ENCODE measurements at regions not wholly inside any gene's neighbourhood (a gene's known extent, or its start where the extent isn't known, plus 50 kb on each side); places are given as distances from the start of the nearest gene placed in this dataset.
A peak's percentile ranks its signal among the peaks of the same experiment; 100 is the strongest.

DNA sequence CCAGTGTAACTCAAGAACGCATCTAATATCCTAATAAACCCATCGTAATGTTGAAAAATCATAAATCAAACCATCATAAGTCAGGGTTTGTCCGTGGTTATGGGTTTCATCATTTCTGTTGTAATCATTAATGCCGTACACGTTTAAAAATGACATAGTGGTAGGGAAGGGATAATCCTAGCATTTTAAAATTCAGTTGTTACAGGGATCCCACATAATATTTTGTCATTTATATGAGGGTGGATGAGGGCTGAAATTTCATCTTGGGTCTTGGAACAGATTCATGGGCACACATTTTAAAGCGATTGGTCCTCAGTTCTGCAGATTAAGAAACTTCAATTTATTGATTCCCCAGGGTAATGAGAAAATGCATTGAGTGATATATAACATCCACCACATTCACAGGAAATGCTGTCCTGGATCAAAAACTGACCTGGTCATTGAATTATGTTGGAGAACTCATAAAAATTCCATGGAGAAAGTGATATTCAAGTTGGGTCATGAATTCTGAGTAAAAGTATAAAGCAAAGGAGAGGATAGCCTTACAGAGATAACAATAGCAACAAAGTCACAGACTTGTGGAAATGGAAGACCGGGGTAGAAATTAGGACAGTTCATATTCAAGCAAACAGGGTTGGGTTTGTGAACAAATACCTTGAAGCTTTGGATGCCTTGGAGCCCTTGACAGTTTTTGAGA, 1527.3 kb upstream of the TPTE start (continued):
- TF ChIP-seq, protein P1, sequence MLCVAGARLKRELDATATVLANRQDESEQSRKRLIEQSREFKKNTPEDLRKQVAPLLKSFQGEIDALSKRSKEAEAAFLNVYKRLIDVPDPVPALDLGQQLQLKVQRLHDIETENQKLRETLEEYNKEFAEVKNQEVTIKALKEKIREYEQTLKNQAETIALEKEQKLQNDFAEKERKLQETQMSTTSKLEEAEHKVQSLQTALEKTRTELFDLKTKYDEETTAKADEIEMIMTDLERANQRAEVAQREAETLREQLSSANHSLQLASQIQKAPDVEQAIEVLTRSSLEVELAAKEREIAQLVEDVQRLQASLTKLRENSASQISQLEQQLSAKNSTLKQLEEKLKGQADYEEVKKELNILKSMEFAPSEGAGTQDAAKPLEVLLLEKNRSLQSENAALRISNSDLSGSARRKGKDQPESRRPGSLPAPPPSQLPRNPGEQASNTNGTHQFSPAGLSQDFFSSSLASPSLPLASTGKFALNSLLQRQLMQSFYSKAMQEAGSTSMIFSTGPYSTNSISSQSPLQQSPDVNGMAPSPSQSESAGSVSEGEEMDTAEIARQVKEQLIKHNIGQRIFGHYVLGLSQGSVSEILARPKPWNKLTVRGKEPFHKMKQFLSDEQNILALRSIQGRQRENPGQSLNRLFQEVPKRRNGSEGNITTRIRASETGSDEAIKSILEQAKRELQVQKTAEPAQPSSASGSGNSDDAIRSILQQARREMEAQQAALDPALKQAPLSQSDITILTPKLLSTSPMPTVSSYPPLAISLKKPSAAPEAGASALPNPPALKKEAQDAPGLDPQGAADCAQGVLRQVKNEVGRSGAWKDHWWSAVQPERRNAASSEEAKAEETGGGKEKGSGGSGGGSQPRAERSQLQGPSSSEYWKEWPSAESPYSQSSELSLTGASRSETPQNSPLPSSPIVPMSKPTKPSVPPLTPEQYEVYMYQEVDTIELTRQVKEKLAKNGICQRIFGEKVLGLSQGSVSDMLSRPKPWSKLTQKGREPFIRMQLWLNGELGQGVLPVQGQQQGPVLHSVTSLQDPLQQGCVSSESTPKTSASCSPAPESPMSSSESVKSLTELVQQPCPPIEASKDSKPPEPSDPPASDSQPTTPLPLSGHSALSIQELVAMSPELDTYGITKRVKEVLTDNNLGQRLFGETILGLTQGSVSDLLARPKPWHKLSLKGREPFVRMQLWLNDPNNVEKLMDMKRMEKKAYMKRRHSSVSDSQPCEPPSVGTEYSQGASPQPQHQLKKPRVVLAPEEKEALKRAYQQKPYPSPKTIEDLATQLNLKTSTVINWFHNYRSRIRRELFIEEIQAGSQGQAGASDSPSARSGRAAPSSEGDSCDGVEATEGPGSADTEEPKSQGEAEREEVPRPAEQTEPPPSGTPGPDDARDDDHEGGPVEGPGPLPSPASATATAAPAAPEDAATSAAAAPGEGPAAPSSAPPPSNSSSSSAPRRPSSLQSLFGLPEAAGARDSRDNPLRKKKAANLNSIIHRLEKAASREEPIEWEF (CRISPR knock-in tag; IDR thresholded peaks at IDR 0.05), result 0 out of 2 replicates have a peak, but pooled peaks have one; percentile 70
- TF ChIP-seq DNMT1 (IDR thresholded peaks at IDR 0.05) (no peak), LEF1 (IDR thresholded peaks at IDR 0.05) (no peak), ZFPM2 (CRISPR knock-in tag; IDR thresholded peaks at IDR 0.05) (no peak), KLF6 (CRISPR knock-in tag; IDR thresholded peaks at IDR 0.05; ENCODE audit: borderline replicate concordance) (no peak), CXXC5 (CRISPR knock-in tag; IDR thresholded peaks at IDR 0.05) (peak; percentile 68), EP400 (IDR thresholded peaks at IDR 0.05) (no peak), ZNF668 (CRISPR knock-in tag; IDR thresholded peaks at IDR 0.05) (no peak), ZNF253 (CRISPR knock-in tag; conservative IDR thresholded peaks at IDR 0.05) (peak; percentile 79), ILK (tag; IDR thresholded peaks at IDR 0.05; ENCODE audit: borderline replicate concordance, low read depth) (peak; percentile 32; the same call in 1 of the 2 replicates), HMGN3 (IDR thresholded peaks at IDR 0.05; ENCODE audit: borderline replicate concordance, extremely low read depth, insufficient read length, low read depth, low read length) (no peak), NR3C1 (CRISPR knock-in tag; IDR thresholded peaks at IDR 0.05) (no peak), MCM3 (IDR thresholded peaks at IDR 0.05) (no peak), CBX2 (IDR thresholded peaks at IDR 0.05; ENCODE audit: insufficient read depth, low read length, poor library complexity, severe bottlenecking) (no peak), MEIS2 (IDR thresholded peaks at IDR 0.05; ENCODE audit: partially characterized antibody) (peak; percentile 73), NCOA6 (IDR thresholded peaks at IDR 0.05) (no peak), MBD2 (IDR thresholded peaks at IDR 0.05; ENCODE audit: borderline replicate concordance, low read depth) (no peak)
